K562 (cell line): ENCODE measurements at regions not wholly inside any gene's neighbourhood (a gene's known extent, or its start where the extent isn't known, plus 50 kb on each side); places are given as distances from the start of the nearest gene placed in this dataset.

Source experiments
- ATAC-seq: fragments of 200-7000 bp; cut with Tn5 transposase; 3 replicates; pipeline ENCODE4 v1.9.1; 2020; ENCODE audit warnings: moderate library complexity
- BruUV-seq: library from RNA; stranded (reverse); fragments of 400-500 nt; replicated peaks from 2 replicates; lab custom pipeline; 2021; lab: Mats Ljungman, UMichigan
- CTCF ChIA-PET: fragments of 300-600 bp; formaldehyde crosslinking; extraction: SDS; loops from one replicate; lab custom pipeline; 2021; ENCODE audit warnings: low intra/inter-chr PET ratio; lab: Yijun Ruan, JAX
- POLR2A ChIA-PET: fragments of 300-600, 350-650 bp; sonication (Branson Sonifier 250); formaldehyde crosslinking; extraction: SDS; loops from one replicate; lab custom pipeline; 2021; ENCODE audit warnings: antibody characterized with exemption, inconsistent platforms; lab: Yijun Ruan, JAX
- DNase-seq, 4 experiments: peaks; one replicate each; pipeline versions ENCODE4 v3.0.0 to v3.0.0-alpha.2; 2011 to 2018; ENCODE audit warnings: low spot score in 3 of 4, mixed read lengths in 3 of 4; ENCODE audit errors: extremely low read depth in 1 of 4
- FAIRE-seq: peaks from 2 replicates; lab custom pipeline; 2011; peaks lifted over from hg19 to GRCh38; lab: Jason Lieb, UNC
- H2AFZ ChIP-seq: 2 replicates; pipeline ENCODE4 v1.6.0; 2011; ENCODE audit warnings: low read depth, low read length, control low read depth, inconsistent platforms
- H3K27ac ChIP-seq: fragments of 200-600 bp; 3 replicates; pipeline ENCODE4 v1.8.0; 2011; ENCODE audit warnings: low read depth, mild to moderate bottlenecking, control low read depth, inconsistent platforms, low read length, moderate library complexity, mixed read lengths; ENCODE audit errors: extremely low read depth
- H3K27me3 ChIP-seq, 2 experiments: fragments of 300-600 bp in 1 of 2; 2 replicates in 1 of 2; 3 replicates in 1 of 2; pipeline versions ENCODE4 v1.6.0 to v1.8.0; 2011; ENCODE audit warnings: inconsistent platforms in 2 of 2, low read length in 2 of 2, mild to moderate bottlenecking in 1 of 2, mixed read lengths in 1 of 2, moderate library complexity in 1 of 2; ENCODE audit not compliant: control insufficient read depth in 2 of 2, insufficient read depth in 2 of 2
- H3K36me3 ChIP-seq: fragments of 300-600 bp; 3 replicates; pipeline ENCODE4 v1.8.0; 2011; ENCODE audit warnings: mild to moderate bottlenecking, low read length, inconsistent platforms; ENCODE audit not compliant: control insufficient read depth, insufficient read depth
- H3K4me1 ChIP-seq, 2 experiments: fragments of 200-600 bp in 1 of 2; replicated peaks in 1 of 2; 2 replicates in 1 of 2; 3 replicates in 1 of 2; pipeline versions ENCODE4 v1.5.1 to v1.8.0; 2011; ENCODE audit warnings: inconsistent platforms in 2 of 2, low read length in 2 of 2, mild to moderate bottlenecking in 1 of 2, mixed read lengths in 1 of 2, moderate library complexity in 1 of 2; ENCODE audit not compliant: control insufficient read depth in 2 of 2, insufficient read depth in 2 of 2
- H3K4me2 ChIP-seq: 2 replicates; pipeline ENCODE4 v1.6.1; 2011; ENCODE audit warnings: low read length, control low read depth, inconsistent platforms, mixed read lengths; ENCODE audit not compliant: insufficient read depth
- H3K4me3 ChIP-seq: fragments of 200-600 bp; sonication (generic), shearing (Covaris generic); 2 replicates; pipeline ENCODE4 v1.5.1; 2016; ENCODE audit warnings: control low read depth, inconsistent platforms
- H3K79me2 ChIP-seq: fragments of 200-600 bp; 3 replicates; pipeline ENCODE4 v1.8.0; 2011; ENCODE audit warnings: low read length, inconsistent platforms; ENCODE audit not compliant: control insufficient read depth, insufficient read depth
- H3K9ac ChIP-seq, 2 experiments: 2 replicates each; pipeline versions ENCODE4 v1.6.0 to v1.6.1; 2011; ENCODE audit warnings: low read depth in 2 of 2, low read length in 2 of 2, control low read depth in 1 of 2, inconsistent platforms in 1 of 2, mild to moderate bottlenecking in 1 of 2, mixed read lengths in 1 of 2; ENCODE audit not compliant: insufficient read depth in 1 of 2
- H3K9me1 ChIP-seq: one replicate; pipeline ENCODE4 v1.6.0; 2011; ENCODE audit warnings: inconsistent platforms, mild to moderate bottlenecking, low read length, moderate library complexity; ENCODE audit not compliant: control insufficient read depth, insufficient read depth
- H3K9me3 ChIP-seq: replicated peaks from 2 replicates; pipeline ENCODE4 v1.5.1; 2011; ENCODE audit warnings: low read depth, low read length, inconsistent platforms; ENCODE audit not compliant: control insufficient read depth, insufficient read depth
- H4K20me1 ChIP-seq: replicated peaks from 2 replicates; pipeline ENCODE4 v1.6.1; 2011; ENCODE audit warnings: low read length, inconsistent platforms, mixed read lengths; ENCODE audit not compliant: control insufficient read depth, insufficient read depth
- CHCHD3 ChIP-seq: fragments of 250-450 bp; sonication (Bioruptor Pico); IDR thresholded peaks from 2 replicates; pipeline ENCODE4 v2.1.2; 2022; ENCODE audit warnings: mild to moderate bottlenecking
- DMBX1 ChIP-seq: fragments of 250-450 bp; sonication (Bioruptor Pico); IDR thresholded peaks from 2 replicates; pipeline ENCODE4 v1.8.0; 2022; ENCODE audit warnings: inconsistent platforms, mild to moderate bottlenecking, moderate library complexity, borderline replicate concordance
- ETS2 ChIP-seq: IDR thresholded peaks from 2 replicates; pipeline ENCODE4 v1.6.1; 2016; ENCODE audit warnings: borderline replicate concordance, missing genetic modification characterization, mild to moderate bottlenecking, moderate library complexity, missing compliant biosample characterization; ENCODE audit not compliant: poor library complexity, severe bottlenecking
- ETV6 ChIP-seq, 3 experiments: fragments of 150-350 bp in 1 of 3; sonication (generic) in 1 of 3; formaldehyde crosslinking in 1 of 3; IDR thresholded peaks; 2 replicates each; pipeline versions ENCODE4 v1.6.1 to v1.8.0; 2014 to 2022; ENCODE audit warnings: borderline replicate concordance in 2 of 3, low read depth in 2 of 3, antibody characterized with exemption in 1 of 3, low read length in 1 of 3, mild to moderate bottlenecking in 1 of 3, missing genetic modification reagents in 1 of 3
- GATAD2B ChIP-seq: fragments of 450-650 bp; IDR thresholded peaks from 2 replicates; pipeline ENCODE4 v1.6.1; 2017; ENCODE audit warnings: mild to moderate bottlenecking, borderline replicate concordance
- HDAC8 ChIP-seq: fragments of 450-650 bp; IDR thresholded peaks from 2 replicates; pipeline ENCODE4 v1.6.1; 2016; ENCODE audit warnings: mild to moderate bottlenecking, missing genetic modification characterization, moderate library complexity, missing compliant biosample characterization
- HINFP ChIP-seq: fragments of 450-650 bp; conservative IDR thresholded peaks from 2 replicates; pipeline ENCODE4 v1.6.1; 2016; ENCODE audit warnings: missing genetic modification characterization, low read depth, mild to moderate bottlenecking, control low read depth, missing compliant biosample characterization
- HMGXB4 ChIP-seq: sonication (generic); formaldehyde crosslinking; IDR thresholded peaks from 2 replicates; pipeline ENCODE4 v1.8.1; 2023; ENCODE audit warnings: mild to moderate bottlenecking, missing genetic modification reagents
- HNRNPH1 ChIP-seq: fragments of 200-400 bp; formaldehyde crosslinking; optimal IDR thresholded peaks from 2 replicates; pipeline ENCODE3; 2017; ENCODE audit warnings: low read depth, mild to moderate bottlenecking, low read length, moderate library complexity
- POLR2AphosphoS2 ChIP-seq: IDR thresholded peaks from 2 replicates; pipeline ENCODE4 v1.6.1; 2012; ENCODE audit warnings: low read length, improper control_type of control experiment
- POLR2G ChIP-seq: fragments of 200-400 bp; formaldehyde crosslinking; IDR thresholded peaks from 2 replicates; pipeline ENCODE4 v1.6.1; 2017; ENCODE audit warnings: low read depth, mild to moderate bottlenecking, antibody characterized with exemption, low read length, moderate library complexity
- ZNF212 ChIP-seq: fragments of 450-650 bp; formaldehyde crosslinking; IDR thresholded peaks from 2 replicates; pipeline ENCODE4 v1.4.0; 2020; ENCODE audit warnings: mild to moderate bottlenecking
- ZNF589 ChIP-seq: fragments of 200-800 bp; sonication (Bioruptor generic); IDR thresholded peaks from 2 replicates; pipeline ENCODE4 v1.6.1; 2016; ENCODE audit warnings: low read depth, missing genetic modification characterization, missing compliant biosample characterization
- ZNF75A ChIP-seq: fragments of 450-650 bp; formaldehyde crosslinking; IDR thresholded peaks from 2 replicates; pipeline ENCODE4 v1.4.0; 2020; ENCODE audit warnings: mild to moderate bottlenecking
- in situ Hi-C: fragments of 300-500 bp; cut with MboI; formaldehyde crosslinking; loops from 4 replicates; pipeline ENCODE4 v1.15.0; 2018; ENCODE audit warnings: inconsistent platforms, mixed read lengths
- intact Hi-C: fragments of 100-400 bp; cut with micrococcal nuclease; formaldehyde crosslinking; loops from 2 replicates; pipeline ENCODE4 v1.14.2; 2022

GRCh38 chr18:13984080-13984479, 68.7 kb upstream of the MC2R start:
- POLR2A ChIA-PET, result no interaction called here

More at GRCh38 chr18:13984080-13984479, 68.7 kb upstream of the MC2R start:
- Histone ChIP-seq H3K4me1 (no peaks in the 10 kb centered on the region), H4K20me1 (no peaks in the 10 kb centered on the region), H3K36me3 (no peaks in the 10 kb centered on the region), H3K9me1 (no peaks in the 10 kb centered on the region), H3K9me3 (no peaks in the 10 kb centered on the region), H3K9ac (no peak overlapping the region), H3K27ac (no peak overlapping the region), H3K4me3 (no peak overlapping the region), H3K4me2 (no peak overlapping the region), H3K79me2 (no peaks in the 10 kb centered on the region), H2AFZ (no peak overlapping the region), H3K27me3 (no peaks in the 10 kb centered on the region)
- CTCF ChIA-PET, result no interaction called here
- TF ChIP-seq ETS2 (no peak), ZNF212 (CRISPR knock-in tag) (no peak), POLR2G (no peak), POLR2AphosphoS2 (no peak), HNRNPH1 (no peak), HDAC8 (no peak), DMBX1 (CRISPR knock-in tag) (no peak), ZNF75A (CRISPR knock-in tag) (no peak), ZNF589 (CRISPR knock-in tag) (no peak), HINFP (tag) (no peak), ETV6 (IDR thresholded peaks at IDR 0.05; ENCODE audit: borderline replicate concordance in 1 of 2, low read depth in 2 of 2, low read length in 1 of 2) (no peak), ETV6 (CRISPR knock-in tag; IDR thresholded peaks at IDR 0.05; ENCODE audit: borderline replicate concordance) (no peak), CHCHD3 (CRISPR knock-in tag) (no peak), HMGXB4 (CRISPR knock-in tag) (no peak), GATAD2B (no peak)
- DNase-seq (no peak), FAIRE-seq (no peak), ATAC-seq (no peak)
- BruUV-seq, result no TSS peak
- intact Hi-C loops, result no loop called here
- in situ Hi-C loops, result no loop called here
